ENCODE measurements at regions not wholly inside any gene's neighbourhood (a gene's known extent, or its start where the extent isn't known, plus 50 kb on each side); places are given as distances from the start of the nearest gene placed in this dataset.

- H3K4me1 Mint-ChIP-seq = peaks cover 0 to 2% (median 0%) of the 10 kb centered on the region in 4 donors
- Histone ChIP-seq H3K4me1 (ENCODE audit: insufficient read depth, low read length) (no peaks in the 10 kb centered on the region), H3K27me3 (ENCODE audit: insufficient read depth, low read length) (no peaks in the 10 kb centered on the region), H3K4me3 (ENCODE audit: low read length in 2 of 2) (no peak overlapping the region), H3K9me3 (ENCODE audit: control insufficient read depth in 1 of 2, low read length in 2 of 2) (no peaks in the 10 kb centered on the region), H3K27ac (ENCODE audit: low read depth, low read length) (no peak overlapping the region), H3K36me3 (ENCODE audit: insufficient read depth, low read length) (no peaks in the 10 kb centered on the region)
- no peaks in the 10 kb centered on the region for H3K27me3 Mint-ChIP-seq
- CTCF ChIA-PET (ENCODE audit: partially characterized antibody) = no interaction called here
- DNase-seq = no peak
- POLR2A ChIA-PET (ENCODE audit: partially characterized antibody) = no interaction called here
- H3K9me3 Mint-ChIP-seq = peaks cover 0 to under 1% (median 0%) of the 10 kb centered on the region in 8 donors
- no peak overlapping the region for H3K4me3 Mint-ChIP-seq
- H3K36me3 Mint-ChIP-seq = no peaks in the 10 kb centered on the region
- intact Hi-C loops (cut with micrococcal nuclease) = no loop called here
- H3K27ac Mint-ChIP-seq = no peak overlapping the region
Measured at GRCh38 chrX:124699876-124700275, 353.5 kb downstream of the SH2D1A start.

GRCh38 chrX:124717537-124717936 is 371.2 kb downstream of the SH2D1A start:
- no peak for DNase-seq
- Histone ChIP-seq H3K36me3 (ENCODE audit: insufficient read depth, low read length) (no peaks in the 10 kb centered on the region), H3K9me3 (ENCODE audit: control insufficient read depth in 1 of 2, low read length in 2 of 2) (no peaks in the 10 kb centered on the region), H3K27ac (ENCODE audit: low read depth, low read length) (no peak overlapping the region), H3K27me3 (ENCODE audit: insufficient read depth, low read length) (no peaks in the 10 kb centered on the region), H3K4me3 (ENCODE audit: low read length in 2 of 2) (no peak overlapping the region), H3K4me1 (ENCODE audit: insufficient read depth, low read length) (no peaks in the 10 kb centered on the region)
- no peak overlapping the region for H3K27ac Mint-ChIP-seq
- POLR2A ChIA-PET (ENCODE audit: partially characterized antibody) = no interaction called here
- CTCF ChIA-PET (ENCODE audit: partially characterized antibody) = no interaction called here
- intact Hi-C loops (cut with micrococcal nuclease) = no loop called here
- H3K4me1 Mint-ChIP-seq = peaks cover 0 to 1% (median 0%) of the 10 kb centered on the region in 4 donors
- H3K9me3 Mint-ChIP-seq = peaks cover 0 to 1% (median 0%) of the 10 kb centered on the region in 8 donors
- no peaks in the 10 kb centered on the region for H3K27me3 Mint-ChIP-seq
- no peak overlapping the region for H3K4me3 Mint-ChIP-seq
- no peaks in the 10 kb centered on the region for H3K36me3 Mint-ChIP-seq

- Mint-ChIP-seq H3K4me1 (peaks cover 0 to 1% (median under 1%) of the 10 kb centered on the region in 4 donors), H3K27ac (no peak overlapping the region), H3K4me3 (no peak overlapping the region), H3K27me3 (peaks cover 0 to under 1% of the 10 kb centered on the region in 2 donors), H3K36me3 (no peaks in the 10 kb centered on the region), H3K9me3 (peaks cover 0 to 1% (median 0%) of the 10 kb centered on the region in 8 donors)
- ChIA-PET POLR2A (ENCODE audit: partially characterized antibody) (no interaction called here), CTCF (ENCODE audit: partially characterized antibody) (no interaction called here)
- no peak for DNase-seq
- Histone ChIP-seq H3K4me1 (ENCODE audit: insufficient read depth, low read length) (no peaks in the 10 kb centered on the region), H3K27me3 (ENCODE audit: insufficient read depth, low read length) (no peaks in the 10 kb centered on the region), H3K27ac (ENCODE audit: low read depth, low read length) (no peak overlapping the region), H3K9me3 (ENCODE audit: control insufficient read depth in 1 of 2, low read length in 2 of 2) (no peaks in the 10 kb centered on the region), H3K4me3 (ENCODE audit: low read length in 2 of 2) (no peak overlapping the region), H3K36me3 (ENCODE audit: insufficient read depth, low read length) (no peaks in the 10 kb centered on the region)
- intact Hi-C loops (cut with micrococcal nuclease) = no loop called here
Measured at GRCh38 chrX:124719060-124719459, 372.7 kb downstream of the SH2D1A start.

GRCh38 chrX:124720532-124720931 is 374.2 kb downstream of the SH2D1A start:
- H3K9me3 Mint-ChIP-seq = peaks cover 0 to 1% (median 0%) of the 10 kb centered on the region in 8 donors
- Histone ChIP-seq H3K36me3 (ENCODE audit: insufficient read depth, low read length) (no peaks in the 10 kb centered on the region), H3K4me3 (ENCODE audit: low read length in 2 of 2) (no peak overlapping the region), H3K9me3 (ENCODE audit: control insufficient read depth in 1 of 2, low read length in 2 of 2) (no peaks in the 10 kb centered on the region), H3K27ac (ENCODE audit: low read depth, low read length) (no peak overlapping the region), H3K4me1 (ENCODE audit: insufficient read depth, low read length) (peaks cover 2% of the 10 kb centered on the region), H3K27me3 (ENCODE audit: insufficient read depth, low read length) (no peaks in the 10 kb centered on the region)
- H3K27me3 Mint-ChIP-seq = peaks cover 0 to 1% of the 10 kb centered on the region in 2 donors
- no peak for DNase-seq
- H3K4me3 Mint-ChIP-seq = no peak overlapping the region
- no peak overlapping the region for H3K27ac Mint-ChIP-seq
- ChIA-PET POLR2A (ENCODE audit: partially characterized antibody) (interaction anchor here (0.6 kb wide), 1 partner anchor 50 kb away, joined by 3 read pairs; no protein-coding TSS in a partner anchor), CTCF (ENCODE audit: partially characterized antibody) (interaction anchor here (1.0 kb wide), 1 partner anchor 314 kb away, joined by 3 read pairs; no protein-coding TSS in a partner anchor)
- intact Hi-C loops (cut with micrococcal nuclease) = no loop called here
- peaks cover 2 to 6% (median 4%) of the 10 kb centered on the region in 4 donors for H3K4me1 Mint-ChIP-seq
- H3K36me3 Mint-ChIP-seq = no peaks in the 10 kb centered on the region

GRCh38 chrX:124725502-124725901 is 379.1 kb downstream of the SH2D1A start:
- Histone ChIP-seq H3K27me3 (ENCODE audit: insufficient read depth, low read length) (no peaks in the 10 kb centered on the region), H3K36me3 (ENCODE audit: insufficient read depth, low read length) (no peaks in the 10 kb centered on the region), H3K9me3 (ENCODE audit: control insufficient read depth in 1 of 2, low read length in 2 of 2) (no peaks in the 10 kb centered on the region), H3K4me1 (ENCODE audit: insufficient read depth, low read length) (peaks cover 14% of the 10 kb centered on the region), H3K4me3 (ENCODE audit: low read length in 2 of 2) (no peak overlapping the region), H3K27ac (ENCODE audit: low read depth, low read length) (no peak overlapping the region)
- intact Hi-C loops (cut with micrococcal nuclease) = no loop called here
- H3K4me1 Mint-ChIP-seq = peaks cover 7 to 23% (median 14%) of the 10 kb centered on the region in 4 donors
- H3K27me3 Mint-ChIP-seq = peaks cover 0 to 1% of the 10 kb centered on the region in 2 donors
- H3K9me3 Mint-ChIP-seq = peaks cover 0 to 1% (median 0%) of the 10 kb centered on the region in 8 donors
- ChIA-PET POLR2A (ENCODE audit: partially characterized antibody) (interaction anchor here (1.9 kb wide), 1 partner anchor 11 kb away, joined by 10 read pairs; no protein-coding TSS in a partner anchor), CTCF (ENCODE audit: partially characterized antibody) (no interaction called here)
- peak in 1 of 5 donors; percentile 19 for DNase-seq
- no peaks in the 10 kb centered on the region for H3K36me3 Mint-ChIP-seq
- peak overlapping the region in 4 of 8 donors; percentile 2 to 55 (median 20) for H3K4me3 Mint-ChIP-seq
- H3K27ac Mint-ChIP-seq = peak overlapping the region in 5 of 7 donors; percentile 37 to 72 (median 60)

- Histone ChIP-seq H3K27me3 (ENCODE audit: insufficient read depth, low read length) (no peaks in the 10 kb centered on the region), H3K9me3 (ENCODE audit: control insufficient read depth in 1 of 2, low read length in 2 of 2) (no peaks in the 10 kb centered on the region), H3K4me3 (ENCODE audit: low read length in 2 of 2) (no peak overlapping the region), H3K4me1 (ENCODE audit: insufficient read depth, low read length) (peaks cover 14% of the 10 kb centered on the region), H3K36me3 (ENCODE audit: insufficient read depth, low read length) (no peaks in the 10 kb centered on the region), H3K27ac (ENCODE audit: low read depth, low read length) (no peak overlapping the region)
- Mint-ChIP-seq H3K27ac (peak overlapping the region in 5 of 7 donors; percentile 36 to 58 (median 48)), H3K9me3 (peaks cover 0 to 1% (median 0%) of the 10 kb centered on the region in 8 donors), H3K4me1 (peaks cover 7 to 29% (median 17%) of the 10 kb centered on the region in 4 donors), H3K27me3 (peaks cover 0 to 1% of the 10 kb centered on the region in 2 donors), H3K36me3 (no peaks in the 10 kb centered on the region), H3K4me3 (peak overlapping the region in 7 of 8 donors; percentile 9 to 70 (median 48))
- peak in 1 of 5 donors; percentile 6 for DNase-seq
- ChIA-PET CTCF (ENCODE audit: partially characterized antibody) (no interaction called here), POLR2A (ENCODE audit: partially characterized antibody) (interaction anchor here (1.9 kb wide), 1 partner anchor 10 kb away, joined by 10 read pairs; no protein-coding TSS in a partner anchor)
- intact Hi-C loops (cut with micrococcal nuclease) = loop anchor here (1.0 kb wide), 1 partner anchor 10 kb away; no protein-coding TSS in a partner anchor
Measured at GRCh38 chrX:124726292-124726691, 379.9 kb downstream of the SH2D1A start.

- POLR2A ChIA-PET (ENCODE audit: partially characterized antibody) = interaction anchor here (1.9 kb wide), 1 partner anchor 10 kb away, joined by 10 read pairs; no protein-coding TSS in a partner anchor
- Mint-ChIP-seq H3K27ac (peak overlapping the region in 2 of 7 donors; percentile 31 to 34), H3K9me3 (peaks cover 0 to 1% (median 0%) of the 10 kb centered on the region in 8 donors), H3K36me3 (no peaks in the 10 kb centered on the region), H3K27me3 (peaks cover 0 to 1% of the 10 kb centered on the region in 2 donors), H3K4me3 (peak overlapping the region in 4 of 8 donors; percentile 25 to 49 (median 34)), H3K4me1 (peaks cover 9 to 34% (median 22%) of the 10 kb centered on the region in 4 donors)
- no peaks in the 10 kb centered on the region for H3K9me3 ChIP-seq (ENCODE audit: control insufficient read depth in 1 of 2, low read length in 2 of 2)
- intact Hi-C loops (cut with micrococcal nuclease) = loop anchor here (1.0 kb wide), 1 partner anchor 9 kb away; no protein-coding TSS in a partner anchor
- H3K27me3 ChIP-seq (ENCODE audit: insufficient read depth, low read length) = no peaks in the 10 kb centered on the region
- DNase-seq = no peak
- H3K36me3 ChIP-seq (ENCODE audit: insufficient read depth, low read length) = no peaks in the 10 kb centered on the region
- CTCF ChIA-PET (ENCODE audit: partially characterized antibody) = no interaction called here
- H3K4me1 ChIP-seq (ENCODE audit: insufficient read depth, low read length) = peaks cover 20% of the 10 kb centered on the region
- no peak overlapping the region for H3K27ac ChIP-seq (ENCODE audit: low read depth, low read length)
- no peak overlapping the region for H3K4me3 ChIP-seq (ENCODE audit: low read length in 2 of 2)
Measured at GRCh38 chrX:124726881-124727280, 380.5 kb downstream of the SH2D1A start.

All from CD4-positive, alpha-beta memory T cell (primary cell).